ENCODE measurements at regions not wholly inside any gene's neighbourhood (a gene's known extent, or its start where the extent isn't known, plus 50 kb on each side); places are given as distances from the start of the nearest gene placed in this dataset.

DNA sequence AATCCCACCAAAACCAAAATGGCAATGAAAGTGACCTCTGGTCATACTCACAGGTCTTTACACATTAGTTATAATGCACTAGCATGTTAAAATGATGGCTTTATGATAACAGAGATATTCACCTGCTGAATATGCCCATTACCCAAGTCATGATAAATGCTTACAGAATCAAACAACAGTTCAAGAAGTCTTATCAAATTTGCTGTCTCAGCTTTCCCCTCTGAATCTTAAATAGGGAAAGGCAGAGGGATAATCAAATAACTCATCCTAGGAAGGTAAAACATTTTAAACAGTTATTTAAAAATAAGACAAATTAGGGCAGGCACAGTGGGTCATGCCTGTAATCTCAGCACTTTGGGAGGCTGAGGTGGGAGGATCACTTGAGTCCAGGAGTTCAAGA lies 52.8 kb upstream of the CRBN start:
- intact Hi-C loops (cut with DNase I) = no loop called here
- ATAC-seq = no peak
- no peak for DNase-seq (ENCODE audit: missing footprints)

Measured in Right ventricle myocardium inferior (tissue), 1 donor.